SK-N-SH (cell line): ENCODE measurements at regions not wholly inside any gene's neighbourhood (a gene's known extent, or its start where the extent isn't known, plus 50 kb on each side); places are given as distances from the start of the nearest gene placed in this dataset.

Source experiments
- CTCF ChIA-PET: fragments of 300-600, 350-600 bp; formaldehyde crosslinking; extraction: SDS; loops from one replicate; lab custom pipeline; 2021; lab: Yijun Ruan, JAX
- POLR2A ChIA-PET: fragments of 350-600 bp; sonication (Branson Sonifier 250); formaldehyde crosslinking; extraction: SDS; loops from one replicate; lab custom pipeline; 2020; ENCODE audit warnings: antibody characterized with exemption, inconsistent platforms; lab: Yijun Ruan, JAX
- DNase-seq: peaks from one replicate; pipeline ENCODE4 v3.0.0; 2012
- H2AFZ ChIP-seq: fragments of 200-600 bp; sonication (generic); 2 replicates; pipeline ENCODE4 v1.8.1; 2016; ENCODE audit warnings: antibody characterized with exemption, mild to moderate bottlenecking, low read depth
- H3F3A ChIP-seq: fragments of 200-600 bp; sonication (generic); replicated peaks from 2 replicates; pipeline ENCODE3; 2016; ENCODE audit warnings: antibody characterized with exemption, mild to moderate bottlenecking; ENCODE audit not compliant: insufficient read depth
- H3K27ac ChIP-seq, 2 experiments: fragments of 200-500 bp in 1 of 2; fragments of 200-600 bp in 1 of 2; sonication (Bioruptor generic) in 1 of 2; sonication (generic), shearing (Covaris generic) in 1 of 2; 2 replicates each; pipeline versions ENCODE4 v1.5.1 to v1.6.1; 2014 to 2016; ENCODE audit warnings: low read depth in 2 of 2, inconsistent platforms in 1 of 2, low read length in 1 of 2, mild to moderate bottlenecking in 1 of 2, mixed read lengths in 1 of 2
- H3K27me3 ChIP-seq: fragments of 200-600 bp; sonication (generic), shearing (Covaris generic); 2 replicates; pipeline ENCODE4 v1.6.1; 2016; ENCODE audit warnings: mixed run types; ENCODE audit not compliant: insufficient read depth
- H3K36me3 ChIP-seq, 2 experiments: fragments of 200-500 bp in 1 of 2; fragments of 200-600 bp in 1 of 2; sonication (Bioruptor generic) in 1 of 2; sonication (generic) in 1 of 2; replicated peaks in 1 of 2; 2 replicates each; pipeline versions ENCODE3 to v1.5.1; 2014 to 2016; ENCODE audit warnings: low read length in 1 of 2, mild to moderate bottlenecking in 1 of 2; ENCODE audit not compliant: insufficient read depth in 2 of 2, control insufficient read depth in 1 of 2
- H3K4me1 ChIP-seq, 2 experiments: fragments of 200-500 bp in 1 of 2; fragments of 200-600 bp in 1 of 2; sonication (Bioruptor generic) in 1 of 2; sonication (generic), shearing (Covaris generic) in 1 of 2; 2 replicates each; pipeline versions ENCODE4 v1.5.1 to v1.6.1; 2014 to 2016; ENCODE audit warnings: low read depth in 1 of 2, low read length in 1 of 2, mixed run types in 1 of 2; ENCODE audit not compliant: insufficient read depth in 2 of 2, control insufficient read depth in 1 of 2
- H3K4me2 ChIP-seq: fragments of 200-600 bp; sonication (generic), shearing (Covaris generic); 2 replicates; pipeline ENCODE4 v1.6.1; 2017; ENCODE audit warnings: mixed run types
- H3K4me3 ChIP-seq, 2 experiments: fragments of 200-500 bp in 1 of 2; fragments of 200-600 bp in 1 of 2; sonication (Bioruptor generic) in 1 of 2; sonication (generic), shearing (Covaris generic) in 1 of 2; 2 replicates each; pipeline versions ENCODE4 v1.5.1 to v1.8.1; 2014 to 2016; ENCODE audit warnings: low read depth in 2 of 2, inconsistent platforms in 1 of 2, low read length in 1 of 2, mild to moderate bottlenecking in 1 of 2, mixed read lengths in 1 of 2, moderate library complexity in 1 of 2
- H3K79me2 ChIP-seq: fragments of 200-600 bp; sonication (generic); 2 replicates; pipeline ENCODE4 v1.8.1; 2017; ENCODE audit warnings: mild to moderate bottlenecking; ENCODE audit not compliant: insufficient read depth
- H3K9ac ChIP-seq: fragments of 200-600 bp; sonication (generic); 2 replicates; pipeline ENCODE4 v1.6.1; 2017; ENCODE audit warnings: mixed run types
- H3K9me2 ChIP-seq: fragments of 200-600 bp; sonication (generic); 2 replicates; pipeline ENCODE4 v1.6.1; 2017; ENCODE audit warnings: mixed run types
- H3K9me3 ChIP-seq: fragments of 200-600 bp; sonication (generic); 2 replicates; pipeline ENCODE4 v1.6.1; 2017; ENCODE audit warnings: mixed run types, mild to moderate bottlenecking, moderate library complexity
- H4K20me1 ChIP-seq: fragments of 200-600 bp; sonication (generic); 2 replicates; pipeline ENCODE4 v1.6.1; 2017; ENCODE audit warnings: mild to moderate bottlenecking, mixed run types; ENCODE audit not compliant: insufficient read depth
- CHD2 ChIP-seq: fragments of 150-350 bp; IDR thresholded peaks from 2 replicates; pipeline ENCODE4 v1.6.1; 2018; ENCODE audit warnings: low read length; ENCODE audit not compliant: partially characterized antibody
- ELF1 ChIP-seq: IDR thresholded peaks from 2 replicates; pipeline ENCODE4 v1.4.0; 2012
- EZH2phosphoT487 ChIP-seq: fragments of 200-600 bp; sonication (generic); IDR thresholded peaks from 2 replicates; pipeline ENCODE4 v1.6.1; 2017; ENCODE audit warnings: low read depth, mixed run types, mild to moderate bottlenecking, antibody characterized with exemption, moderate library complexity, borderline replicate concordance
- FOXJ3 ChIP-seq: sonication (generic); formaldehyde crosslinking; IDR thresholded peaks from 2 replicates; pipeline ENCODE4 v1.5.1; 2020; ENCODE audit warnings: mild to moderate bottlenecking, missing genetic modification reagents
- FOXM1 ChIP-seq: IDR thresholded peaks from 2 replicates; pipeline ENCODE4 v1.4.0; 2012; ENCODE audit warnings: low read depth, mild to moderate bottlenecking
- GABPA ChIP-seq: IDR thresholded peaks from 2 replicates; pipeline ENCODE4 v1.4.0; 2012; ENCODE audit warnings: low read depth, mild to moderate bottlenecking
- GATA2 ChIP-seq: sonication (generic); formaldehyde crosslinking; IDR thresholded peaks from 2 replicates; pipeline ENCODE4 v1.5.0; 2020; ENCODE audit warnings: mild to moderate bottlenecking, missing genetic modification reagents
- JUND ChIP-seq: IDR thresholded peaks from 2 replicates; pipeline ENCODE4 v1.4.0; 2012
- POLR2AphosphoS5 ChIP-seq: IDR thresholded peaks from 2 replicates; pipeline ENCODE4 v1.6.1; 2012; ENCODE audit warnings: low read depth, low read length
- RCOR1 ChIP-seq: fragments of 150-350 bp; IDR thresholded peaks from 2 replicates; pipeline ENCODE4 v1.6.1; 2017; ENCODE audit warnings: antibody characterized with exemption, low read length
- REST ChIP-seq: IDR thresholded peaks from 2 replicates; pipeline ENCODE4 v1.6.1; 2012; ENCODE audit warnings: mild to moderate bottlenecking, low read depth, low read length, moderate library complexity
- SIN3A ChIP-seq: IDR thresholded peaks from 2 replicates; pipeline ENCODE4 v1.6.1; 2012; ENCODE audit warnings: low read depth, mild to moderate bottlenecking, low read length, moderate library complexity, borderline replicate concordance
- SMC3 ChIP-seq: IDR thresholded peaks from 2 replicates; pipeline ENCODE4 v1.6.1; 2012; ENCODE audit warnings: low read depth, low read length, improper control_type of control experiment
- TAF1 ChIP-seq: IDR thresholded peaks from 2 replicates; pipeline ENCODE4 v1.6.1; 2012; ENCODE audit warnings: low read depth, mild to moderate bottlenecking, low read length, moderate library complexity, borderline replicate concordance
- YY1 ChIP-seq: IDR thresholded peaks from 2 replicates; pipeline ENCODE4 v1.4.0; 2012; ENCODE audit warnings: low read depth, mild to moderate bottlenecking
- WGBS: methylation state at CpG from one replicate; pipeline ENCODE4 v1.1.6; 2017; ENCODE audit warnings: low lambda C conversion rate; 5-methylcytosine and 5-hydroxymethylcytosine counted together
- TF ChIP-seq, protein P1 (sequence below): fragments of 200-600 bp; sonication (generic); IDR thresholded peaks from 2 replicates; pipeline ENCODE4 v1.6.1; 2017; ENCODE audit warnings: antibody characterized with exemption, mild to moderate bottlenecking, moderate library complexity
- TF ChIP-seq, protein P2 (sequence below): fragments of 150-350 bp; IDR thresholded peaks from 2 replicates; pipeline ENCODE4 v1.6.1; 2016; ENCODE audit warnings: mild to moderate bottlenecking, low read depth, low read length
- TF ChIP-seq, protein P3 (sequence below): IDR thresholded peaks from 2 replicates; pipeline ENCODE4 v1.4.0; 2012; ENCODE audit warnings: low read depth

DNA sequence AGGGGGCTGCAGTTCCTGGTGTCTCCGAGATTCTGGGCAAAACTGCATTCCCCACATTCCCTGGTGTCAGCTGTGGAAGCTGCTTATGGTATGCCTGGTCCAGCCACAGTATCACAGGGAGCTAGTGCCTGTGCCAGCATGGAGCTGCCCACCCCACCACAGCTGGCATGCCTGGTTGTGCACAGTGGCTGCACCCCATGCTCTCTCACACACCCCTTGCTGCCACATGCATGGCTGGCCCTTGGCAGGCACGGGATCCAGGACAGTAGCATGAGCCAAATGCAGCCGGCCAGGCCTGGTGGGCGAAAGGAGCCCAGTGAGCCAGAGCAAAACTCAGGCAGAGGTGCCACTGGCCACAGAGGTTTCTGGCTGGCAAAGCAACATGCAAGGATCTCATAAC lies 418.0 kb upstream of the SPOCK3 start (continued):
- TF ChIP-seq ELF1: no peak
- TF ChIP-seq GABPA: no peak
- TF ChIP-seq, protein P1, sequence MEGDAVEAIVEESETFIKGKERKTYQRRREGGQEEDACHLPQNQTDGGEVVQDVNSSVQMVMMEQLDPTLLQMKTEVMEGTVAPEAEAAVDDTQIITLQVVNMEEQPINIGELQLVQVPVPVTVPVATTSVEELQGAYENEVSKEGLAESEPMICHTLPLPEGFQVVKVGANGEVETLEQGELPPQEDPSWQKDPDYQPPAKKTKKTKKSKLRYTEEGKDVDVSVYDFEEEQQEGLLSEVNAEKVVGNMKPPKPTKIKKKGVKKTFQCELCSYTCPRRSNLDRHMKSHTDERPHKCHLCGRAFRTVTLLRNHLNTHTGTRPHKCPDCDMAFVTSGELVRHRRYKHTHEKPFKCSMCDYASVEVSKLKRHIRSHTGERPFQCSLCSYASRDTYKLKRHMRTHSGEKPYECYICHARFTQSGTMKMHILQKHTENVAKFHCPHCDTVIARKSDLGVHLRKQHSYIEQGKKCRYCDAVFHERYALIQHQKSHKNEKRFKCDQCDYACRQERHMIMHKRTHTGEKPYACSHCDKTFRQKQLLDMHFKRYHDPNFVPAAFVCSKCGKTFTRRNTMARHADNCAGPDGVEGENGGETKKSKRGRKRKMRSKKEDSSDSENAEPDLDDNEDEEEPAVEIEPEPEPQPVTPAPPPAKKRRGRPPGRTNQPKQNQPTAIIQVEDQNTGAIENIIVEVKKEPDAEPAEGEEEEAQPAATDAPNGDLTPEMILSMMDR: no peak
- TF ChIP-seq POLR2AphosphoS5: no peak
- no peak for TF ChIP-seq RCOR1
- no peak for TF ChIP-seq FOXM1
- TF ChIP-seq GATA2 (CRISPR knock-in tag): no peak
- TF ChIP-seq, all 33 proteins: peak for 0

- no peaks in the 10 kb centered on the region for H3F3A ChIP-seq
- no peaks in the 10 kb centered on the region for H3K36me3 ChIP-seq
- H3K9ac ChIP-seq: peak overlapping the region; percentile 39
- no peaks in the 10 kb centered on the region for H4K20me1 ChIP-seq
- no peaks in the 10 kb centered on the region for H3K79me2 ChIP-seq
- H3K4me3 ChIP-seq: peak overlapping the region; percentile 51 to 68
- H3K4me2 ChIP-seq: peak overlapping the region; percentile 67
- H3K27ac ChIP-seq: no peak overlapping the region
- no peaks in the 10 kb centered on the region for H3K27me3 ChIP-seq
- CTCF ChIA-PET: interaction anchor here (0.6 kb wide), 1 partner anchor 496 kb away, joined by 3 read pairs; no protein-coding TSS in a partner anchor
- H3K4me1 ChIP-seq: no peaks in the 10 kb centered on the region
- 7% methylated on average over 9 of the region's 9 CpGs for WGBS
- POLR2A ChIA-PET: no interaction called here
- TF ChIP-seq GATA2 (CRISPR knock-in tag) (no peak), TAF1 (no peak), RCOR1 (no peak), CHD2 (no peak), POLR2AphosphoS5 (no peak), SMC3 (no peak)
- TF ChIP-seq, protein P2, sequence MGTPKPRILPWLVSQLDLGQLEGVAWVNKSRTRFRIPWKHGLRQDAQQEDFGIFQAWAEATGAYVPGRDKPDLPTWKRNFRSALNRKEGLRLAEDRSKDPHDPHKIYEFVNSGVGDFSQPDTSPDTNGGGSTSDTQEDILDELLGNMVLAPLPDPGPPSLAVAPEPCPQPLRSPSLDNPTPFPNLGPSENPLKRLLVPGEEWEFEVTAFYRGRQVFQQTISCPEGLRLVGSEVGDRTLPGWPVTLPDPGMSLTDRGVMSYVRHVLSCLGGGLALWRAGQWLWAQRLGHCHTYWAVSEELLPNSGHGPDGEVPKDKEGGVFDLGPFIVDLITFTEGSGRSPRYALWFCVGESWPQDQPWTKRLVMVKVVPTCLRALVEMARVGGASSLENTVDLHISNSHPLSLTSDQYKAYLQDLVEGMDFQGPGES: no peak
- no peaks in the 10 kb centered on the region for H3K9me2 ChIP-seq
- DNase-seq: peak; percentile 11
- no peaks in the 10 kb centered on the region for H3K9me3 ChIP-seq
- H2AFZ ChIP-seq: peak overlapping the region; percentile 89
These were observed 403.6 kb upstream of the ANXA10 start for GRCh38 chr4:167688660-167689142.

DNA sequence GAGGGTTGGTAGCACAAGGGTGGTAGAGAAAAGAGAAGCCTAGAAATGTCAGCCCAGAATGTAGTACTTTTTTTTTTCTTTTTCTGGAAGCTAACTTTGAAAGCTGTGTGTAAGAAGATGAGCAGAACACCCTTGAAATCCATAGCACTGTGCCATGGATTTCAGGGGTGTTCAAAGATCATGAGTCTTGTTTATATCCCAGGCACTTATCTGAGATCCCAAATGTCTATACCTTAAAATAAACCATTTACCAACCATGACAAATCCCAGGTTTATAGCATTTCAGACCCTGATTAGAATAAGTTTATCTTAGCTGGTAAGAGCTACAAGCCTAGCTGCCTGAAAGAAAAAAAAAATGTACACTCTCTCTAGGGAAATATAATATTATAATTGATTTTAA lies 389.9 kb upstream of the ANXA10 start:
- CTCF ChIA-PET: no interaction called here

More for the DNA sequence above, 389.9 kb upstream of the ANXA10 start:
- POLR2A ChIA-PET: no interaction called here
- no peak overlapping the region for H3K4me2 ChIP-seq
- H3K9ac ChIP-seq: no peak overlapping the region
- no peaks in the 10 kb centered on the region for H3K79me2 ChIP-seq
- no peaks in the 10 kb centered on the region for H3K9me2 ChIP-seq
- no peaks in the 10 kb centered on the region for H3K36me3 ChIP-seq
- H2AFZ ChIP-seq: no peak overlapping the region
- no peaks in the 10 kb centered on the region for H4K20me1 ChIP-seq
- no peaks in the 10 kb centered on the region for H3K4me1 ChIP-seq
- no peak overlapping the region for H3K27ac ChIP-seq
- no peaks in the 10 kb centered on the region for H3K27me3 ChIP-seq
- no peak for DNase-seq
- H3K4me3 ChIP-seq: no peak overlapping the region
- H3K9me3 ChIP-seq: no peaks in the 10 kb centered on the region
- TF ChIP-seq FOXM1 (no peak), RCOR1 (no peak), CHD2 (no peak), SMC3 (no peak), SIN3A (no peak), EZH2phosphoT487 (no peak), YY1 (no peak), TAF1 (no peak), REST (no peak), FOXJ3 (CRISPR knock-in tag) (no peak), JUND (no peak)
- TF ChIP-seq, protein P3, sequence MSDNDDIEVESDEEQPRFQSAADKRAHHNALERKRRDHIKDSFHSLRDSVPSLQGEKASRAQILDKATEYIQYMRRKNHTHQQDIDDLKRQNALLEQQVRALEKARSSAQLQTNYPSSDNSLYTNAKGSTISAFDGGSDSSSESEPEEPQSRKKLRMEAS: no peak
- H3F3A ChIP-seq: no peaks in the 10 kb centered on the region
